ENCODE measurements at regions not wholly inside any gene's neighbourhood (a gene's known extent, or its start where the extent isn't known, plus 50 kb on each side); places are given as distances from the start of the nearest gene placed in this dataset.

DNA sequence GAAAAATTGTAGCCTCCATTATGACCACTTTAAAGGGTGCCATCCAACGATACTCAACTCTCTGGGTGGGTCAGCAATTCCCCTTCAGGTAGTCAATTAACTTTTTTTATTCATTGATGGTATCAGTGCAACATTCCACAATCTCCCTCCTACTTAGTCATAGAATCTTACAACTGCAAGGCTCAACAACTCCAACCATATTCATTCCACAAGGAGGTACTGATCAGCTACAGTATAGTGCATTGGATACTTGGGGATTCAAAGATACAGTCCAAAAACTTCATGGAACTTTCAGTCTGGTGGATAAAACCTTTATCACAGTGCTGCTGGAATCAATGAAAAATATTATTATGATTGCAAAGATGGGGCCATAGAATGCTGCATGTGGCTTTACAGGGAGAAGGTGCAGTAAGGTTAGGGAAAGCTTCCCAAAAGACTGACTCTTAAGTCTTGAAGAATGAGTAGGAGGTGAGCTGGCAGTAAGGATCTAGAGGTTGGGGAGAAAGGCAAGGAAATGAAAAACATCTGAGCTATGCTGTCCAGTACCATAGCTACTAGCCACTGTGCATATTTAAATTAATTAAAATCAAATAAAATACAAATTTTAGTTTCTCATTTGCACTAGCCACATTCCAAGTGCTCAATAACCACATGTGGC, 314.7 kb upstream of the PRDM1 start:
- no peak overlapping the region for H3K27ac ChIP-seq (ENCODE audit: low read depth in 1 of 2, low read length in 1 of 2)
- peaks cover 0 to 5% (median 1%) of the 10 kb centered on the region in 4 donors for H3K9me3 ChIP-seq (ENCODE audit: control insufficient read depth in 4 of 4, insufficient read depth in 3 of 4, low read length in 3 of 4)
- ATAC-seq (ENCODE audit: insufficient read depth, low FRiP score): no peak
- H3K9ac ChIP-seq (ENCODE audit: insufficient read depth in 1 of 2, low read length in 2 of 2): no peak overlapping the region
- DNase-seq: no peak
- TF ChIP-seq, protein P1, sequence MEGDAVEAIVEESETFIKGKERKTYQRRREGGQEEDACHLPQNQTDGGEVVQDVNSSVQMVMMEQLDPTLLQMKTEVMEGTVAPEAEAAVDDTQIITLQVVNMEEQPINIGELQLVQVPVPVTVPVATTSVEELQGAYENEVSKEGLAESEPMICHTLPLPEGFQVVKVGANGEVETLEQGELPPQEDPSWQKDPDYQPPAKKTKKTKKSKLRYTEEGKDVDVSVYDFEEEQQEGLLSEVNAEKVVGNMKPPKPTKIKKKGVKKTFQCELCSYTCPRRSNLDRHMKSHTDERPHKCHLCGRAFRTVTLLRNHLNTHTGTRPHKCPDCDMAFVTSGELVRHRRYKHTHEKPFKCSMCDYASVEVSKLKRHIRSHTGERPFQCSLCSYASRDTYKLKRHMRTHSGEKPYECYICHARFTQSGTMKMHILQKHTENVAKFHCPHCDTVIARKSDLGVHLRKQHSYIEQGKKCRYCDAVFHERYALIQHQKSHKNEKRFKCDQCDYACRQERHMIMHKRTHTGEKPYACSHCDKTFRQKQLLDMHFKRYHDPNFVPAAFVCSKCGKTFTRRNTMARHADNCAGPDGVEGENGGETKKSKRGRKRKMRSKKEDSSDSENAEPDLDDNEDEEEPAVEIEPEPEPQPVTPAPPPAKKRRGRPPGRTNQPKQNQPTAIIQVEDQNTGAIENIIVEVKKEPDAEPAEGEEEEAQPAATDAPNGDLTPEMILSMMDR (IDR thresholded peaks at IDR 0.05; ENCODE audit: control extremely low read depth, extremely low read depth): no peak
- no peaks in the 10 kb centered on the region for H3K36me3 ChIP-seq (ENCODE audit: control insufficient read depth in 4 of 4, insufficient read depth in 4 of 4, low read length in 4 of 4)
- no peaks in the 10 kb centered on the region for H3K27me3 ChIP-seq (ENCODE audit: control insufficient read depth in 3 of 3, insufficient read depth in 3 of 3, low read length in 2 of 3)
- WGBS, 2 donors: 87 to 95% methylated on average over 1 of the region's 1 CpG
- no peaks in the 10 kb centered on the region for H3K4me1 ChIP-seq (ENCODE audit: control insufficient read depth in 5 of 5, insufficient read depth in 5 of 5, low read length in 5 of 5)
- H3K4me3 ChIP-seq: no peak overlapping the region

DNA sequence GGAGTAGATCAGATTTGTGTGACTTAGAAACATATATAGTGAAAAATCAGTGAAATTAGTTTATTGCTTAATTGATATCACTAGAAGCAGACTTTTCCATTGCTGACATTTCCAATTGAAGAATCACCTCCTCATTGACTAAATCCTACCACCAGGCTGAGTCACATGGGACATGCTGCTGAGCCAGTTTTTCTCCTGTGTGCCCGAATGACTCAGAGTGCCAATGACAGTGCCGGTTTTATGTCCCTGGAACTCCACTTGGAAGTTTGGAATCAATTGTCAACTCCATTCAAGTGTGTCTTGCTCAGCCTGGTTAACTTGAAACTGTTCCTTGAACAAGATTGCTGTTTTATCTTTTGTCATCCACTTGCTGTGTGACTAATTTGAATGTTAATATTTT, 316.1 kb upstream of the PRDM1 start:
- Histone ChIP-seq H3K9me3 (ENCODE audit: control insufficient read depth in 4 of 4, insufficient read depth in 3 of 4, low read length in 3 of 4) (peaks cover 0 to 2% (median 0%) of the 10 kb centered on the region in 4 donors), H3K36me3 (ENCODE audit: control insufficient read depth in 4 of 4, insufficient read depth in 4 of 4, low read length in 4 of 4) (no peaks in the 10 kb centered on the region), H3K4me1 (ENCODE audit: control insufficient read depth in 5 of 5, insufficient read depth in 5 of 5, low read length in 5 of 5) (no peaks in the 10 kb centered on the region), H3K4me3 (no peak overlapping the region), H3K27me3 (ENCODE audit: control insufficient read depth in 3 of 3, insufficient read depth in 3 of 3, low read length in 2 of 3) (no peaks in the 10 kb centered on the region), H3K9ac (ENCODE audit: insufficient read depth in 1 of 2, low read length in 2 of 2) (no peak overlapping the region), H3K27ac (ENCODE audit: low read depth in 1 of 2, low read length in 1 of 2) (no peak overlapping the region)
- 87 to 92% methylated on average over 2 of the region's 2 CpGs for WGBS, 2 donors
- DNase-seq (no peak), ATAC-seq (ENCODE audit: insufficient read depth, low FRiP score) (no peak)
- TF ChIP-seq, protein P1 (IDR thresholded peaks at IDR 0.05; ENCODE audit: control extremely low read depth, extremely low read depth): no peak

DNA sequence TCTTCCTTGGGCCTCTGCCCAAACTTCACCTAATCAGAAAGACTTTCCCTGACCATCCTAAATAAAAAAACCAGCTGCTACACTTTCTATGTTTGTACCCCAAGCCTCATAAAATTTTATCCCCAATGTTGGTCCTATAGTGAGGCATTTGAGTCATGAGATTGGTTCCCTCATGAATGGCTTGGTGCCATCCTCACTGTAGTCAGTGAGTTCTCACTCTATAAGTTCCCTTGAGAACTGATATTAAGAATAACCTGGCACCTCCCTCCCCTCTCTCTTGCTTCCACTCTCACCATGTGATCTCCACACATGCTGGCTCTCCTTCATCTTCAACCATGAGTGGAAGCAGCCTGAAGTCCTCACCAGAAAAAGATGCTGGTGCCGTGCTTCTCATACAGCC, 316.9 kb upstream of the PRDM1 start:
- Histone ChIP-seq H3K9me3 (ENCODE audit: control insufficient read depth in 4 of 4, insufficient read depth in 3 of 4, low read length in 3 of 4) (no peaks in the 10 kb centered on the region), H3K9ac (ENCODE audit: insufficient read depth in 1 of 2, low read length in 2 of 2) (no peak overlapping the region), H3K36me3 (ENCODE audit: control insufficient read depth in 4 of 4, insufficient read depth in 4 of 4, low read length in 4 of 4) (no peaks in the 10 kb centered on the region), H3K4me3 (no peak overlapping the region), H3K27me3 (ENCODE audit: control insufficient read depth in 3 of 3, insufficient read depth in 3 of 3, low read length in 2 of 3) (no peaks in the 10 kb centered on the region), H3K27ac (ENCODE audit: low read depth in 1 of 2, low read length in 1 of 2) (no peak overlapping the region), H3K4me1 (ENCODE audit: control insufficient read depth in 5 of 5, insufficient read depth in 5 of 5, low read length in 5 of 5) (no peaks in the 10 kb centered on the region)
- DNase-seq: no peak
- ATAC-seq (ENCODE audit: insufficient read depth, low FRiP score): no peak
- TF ChIP-seq, protein P1 (IDR thresholded peaks at IDR 0.05; ENCODE audit: control extremely low read depth, extremely low read depth): no peak
- 94 to 99% methylated on average over 1 of the region's 1 CpG for WGBS, 2 donors

- ATAC-seq (ENCODE audit: insufficient read depth, low FRiP score) (no peak), DNase-seq (no peak)
- H3K9ac ChIP-seq (ENCODE audit: insufficient read depth in 1 of 2, low read length in 2 of 2): no peak overlapping the region
- no peak overlapping the region for H3K27ac ChIP-seq (ENCODE audit: low read depth in 1 of 2, low read length in 1 of 2)
- H3K9me3 ChIP-seq (ENCODE audit: control insufficient read depth in 4 of 4, insufficient read depth in 3 of 4, low read length in 3 of 4): no peaks in the 10 kb centered on the region
- 71 to 83% methylated on average over 3 of the region's 3 CpGs for WGBS, 2 donors
- H3K27me3 ChIP-seq (ENCODE audit: control insufficient read depth in 3 of 3, insufficient read depth in 3 of 3, low read length in 2 of 3): no peaks in the 10 kb centered on the region
- H3K4me3 ChIP-seq: no peak overlapping the region
- no peaks in the 10 kb centered on the region for H3K4me1 ChIP-seq (ENCODE audit: control insufficient read depth in 5 of 5, insufficient read depth in 5 of 5, low read length in 5 of 5)
- TF ChIP-seq, protein P1 (IDR thresholded peaks at IDR 0.05; ENCODE audit: control extremely low read depth, extremely low read depth): no peak
- no peaks in the 10 kb centered on the region for H3K36me3 ChIP-seq (ENCODE audit: control insufficient read depth in 4 of 4, insufficient read depth in 4 of 4, low read length in 4 of 4)
Observed at GRCh38 chr6:105767541-105767940, 318.6 kb upstream of the PRDM1 start.
